NCI-H2107 (cell line): ENCODE measurements at regions not wholly inside any gene's neighbourhood (a gene's known extent, or its start where the extent isn't known, plus 50 kb on each side); places are given as distances from the start of the nearest gene placed in this dataset.
"Not testable (repeated sequence)": the region's sequence is repeated elsewhere in the genome, so short reads cannot be mapped to it uniquely, and the experiment has no call there.

ENCODE experiments used
- DNase-seq: peaks from one replicate; lab custom pipeline; 2025; lab: John Stamatoyannopoulos, UW

- DNase-seq = no peak
Measured at GRCh38 chrX:114015966-114016365, 567.9 kb upstream of the HTR2C start.

DNA sequence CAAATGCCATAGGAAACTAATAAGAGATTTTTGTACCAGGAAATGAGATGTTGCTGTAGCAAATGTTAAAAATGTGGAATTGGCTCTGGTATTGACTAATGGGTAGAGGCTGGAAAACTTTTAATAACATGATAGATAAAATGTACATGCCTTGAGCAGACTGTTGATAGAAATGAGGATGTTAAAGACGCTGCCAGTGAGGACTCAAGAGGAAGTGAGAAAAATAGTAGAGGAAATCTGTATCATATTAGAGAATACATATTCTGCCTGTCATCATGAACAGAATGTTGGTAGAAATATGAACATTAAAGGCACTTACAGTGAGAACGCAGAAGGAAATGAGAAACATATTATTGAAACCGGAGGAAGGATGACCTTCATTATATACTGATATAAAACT lies 577.2 kb upstream of the HTR2C start:
- no peak for DNase-seq

DNA sequence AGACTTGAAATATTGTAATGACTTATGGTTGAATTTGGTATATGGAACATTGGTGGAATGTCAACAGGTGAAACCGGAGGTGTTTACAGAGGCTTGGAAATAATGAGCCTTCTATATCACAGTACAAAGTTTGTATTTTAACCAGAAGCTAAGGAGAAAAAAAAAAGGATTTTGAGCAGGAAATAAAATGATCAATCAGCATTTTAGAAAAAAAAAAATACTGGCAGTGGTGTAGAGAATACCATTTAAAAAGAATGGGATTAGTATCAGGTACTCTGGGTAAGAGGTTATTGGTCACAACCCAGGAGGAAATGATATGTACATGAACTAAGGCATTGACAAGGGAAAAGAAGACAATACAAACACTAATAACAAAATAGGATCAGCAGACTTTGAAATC lies 587.1 kb upstream of the HTR2C start:
- DNase-seq = no peak

- DNase-seq = not testable (repeated sequence)
Measured at GRCh38 chrX:113991720-113992119, 592.2 kb upstream of the HTR2C start.

DNA sequence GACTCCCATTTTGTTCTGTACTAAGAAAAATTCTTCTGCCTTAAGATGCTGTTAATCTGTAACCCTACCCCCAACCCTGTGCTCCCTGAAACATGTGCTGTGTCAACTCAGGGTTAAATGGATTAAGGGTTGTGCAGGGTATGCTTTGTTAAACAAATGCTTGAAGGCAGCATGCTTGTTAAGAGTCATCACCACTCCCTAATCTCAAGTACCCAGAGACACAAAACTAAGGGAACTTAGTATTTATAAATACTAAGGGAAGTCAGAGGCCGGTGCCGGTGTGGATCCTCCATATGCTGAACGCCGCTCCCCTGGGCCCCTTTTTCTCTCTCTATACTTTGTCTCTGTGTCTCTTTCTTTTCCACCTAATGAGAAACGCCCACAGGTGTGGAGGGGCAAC lies 593.2 kb upstream of the HTR2C start:
- not testable (repeated sequence) for DNase-seq

GRCh38 chrX:113988315-113988935 lies 595.5 kb upstream of the HTR2C start:
- DNase-seq = not testable (repeated sequence)

DNA sequence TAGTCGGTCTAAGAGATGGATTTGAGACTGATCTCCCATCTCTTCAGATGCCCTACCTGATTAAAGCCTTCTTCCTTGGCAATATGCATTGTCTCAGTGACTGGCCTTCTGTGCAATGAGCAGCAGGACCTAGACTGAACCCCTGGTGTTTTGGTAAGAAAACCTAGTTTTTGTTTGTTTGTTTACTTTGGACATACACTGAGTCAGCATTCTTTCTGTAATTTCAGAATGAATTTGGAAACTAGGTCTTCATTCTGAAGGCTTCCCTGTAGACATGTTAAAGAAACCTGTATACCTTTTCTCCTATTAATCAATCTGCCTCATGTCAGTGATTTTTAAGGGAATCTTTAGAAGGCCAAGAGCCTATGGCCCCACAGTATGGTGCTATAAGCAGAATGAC lies 597.5 kb upstream of the HTR2C start:
- DNase-seq = no peak

DNA sequence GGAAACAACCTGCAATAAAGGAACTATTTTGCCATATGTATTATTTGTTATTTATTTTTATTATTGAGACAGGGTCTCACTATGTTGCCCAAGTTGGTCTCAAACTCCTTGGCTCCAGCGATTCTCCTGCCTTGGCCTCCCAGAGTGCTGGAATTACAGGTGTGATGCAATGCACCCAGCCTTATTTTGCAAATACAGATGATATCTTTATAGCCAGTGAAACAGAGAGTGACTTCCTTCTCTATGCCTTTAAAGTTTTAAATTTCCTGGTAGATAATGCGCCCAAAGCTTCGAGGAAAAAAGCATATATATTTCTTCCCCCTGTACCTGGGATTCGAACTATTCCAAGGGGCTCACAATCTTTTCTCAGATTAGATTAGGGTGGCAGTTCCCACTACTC lies 601.1 kb upstream of the HTR2C start:
- DNase-seq = no peak

- DNase-seq = no peak
Measured at GRCh38 chrX:113980953-113981352, 602.9 kb upstream of the HTR2C start.

GRCh38 chrX:113977887-113978286 lies 606.0 kb upstream of the HTR2C start:
- DNase-seq = no peak

GRCh38 chrX:113975441-113975840 lies 608.4 kb upstream of the HTR2C start:
- no peak for DNase-seq

DNA sequence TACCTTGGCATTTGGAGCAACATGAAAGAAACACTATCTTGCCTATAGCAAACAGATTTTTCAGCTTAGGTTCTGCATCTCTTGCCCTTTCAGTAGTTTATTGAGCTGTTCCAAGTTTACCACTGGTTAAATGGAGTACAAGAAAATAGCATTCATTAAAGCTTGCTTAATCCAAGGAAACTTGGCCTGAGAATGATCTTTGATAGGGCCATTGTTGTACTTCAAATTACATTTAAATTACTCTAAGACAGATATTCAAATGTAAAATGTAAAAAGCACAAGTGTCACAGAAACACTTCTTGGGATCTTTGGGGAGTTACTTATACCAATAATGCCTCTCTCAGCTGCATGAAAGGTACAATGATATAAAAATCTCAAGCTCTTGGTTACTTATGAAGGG lies 609.0 kb upstream of the HTR2C start:
- no peak for DNase-seq

DNA sequence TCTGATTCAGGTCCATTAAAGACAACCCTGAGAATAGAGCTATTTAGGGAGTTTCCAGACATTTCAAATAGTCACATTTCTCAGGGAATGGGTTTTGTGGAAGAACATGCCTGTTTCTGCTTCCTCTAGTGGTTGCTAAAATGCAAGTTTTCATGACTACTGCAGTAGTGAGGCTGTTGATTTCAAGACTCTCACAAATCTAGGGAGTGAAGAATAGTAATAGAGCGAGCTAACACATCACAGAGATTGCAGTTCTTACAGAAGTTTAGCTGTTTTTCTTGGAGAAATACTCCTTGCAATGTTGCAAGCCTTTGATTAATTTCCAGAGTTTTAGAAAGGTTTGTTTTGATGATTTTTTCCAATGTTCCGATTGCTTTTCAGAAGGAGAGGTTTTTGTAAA lies 610.2 kb upstream of the HTR2C start:
- no peak for DNase-seq

DNA sequence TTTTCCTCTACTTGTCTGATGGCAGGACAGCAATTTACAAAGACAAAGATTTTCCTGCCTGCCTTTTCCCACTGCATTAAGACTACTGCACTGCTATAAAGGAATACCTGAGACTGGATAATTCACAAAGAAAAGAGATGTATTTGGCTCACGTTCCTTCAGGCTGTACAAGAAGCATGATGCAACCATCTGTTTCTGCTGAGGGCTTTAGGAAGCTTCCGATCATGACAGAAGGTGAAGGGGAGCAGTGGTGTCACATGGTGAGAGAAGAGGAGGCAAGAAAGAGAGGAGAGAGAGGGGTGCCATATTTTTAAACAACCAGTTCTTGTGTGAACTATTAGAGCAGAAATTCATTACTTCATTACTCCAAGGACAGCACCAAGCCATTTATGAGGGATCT lies 617.1 kb upstream of the HTR2C start:
- DNase-seq = no peak

- DNase-seq = no peak
Measured at GRCh38 chrX:113962343-113962742, 621.5 kb upstream of the HTR2C start.

DNA sequence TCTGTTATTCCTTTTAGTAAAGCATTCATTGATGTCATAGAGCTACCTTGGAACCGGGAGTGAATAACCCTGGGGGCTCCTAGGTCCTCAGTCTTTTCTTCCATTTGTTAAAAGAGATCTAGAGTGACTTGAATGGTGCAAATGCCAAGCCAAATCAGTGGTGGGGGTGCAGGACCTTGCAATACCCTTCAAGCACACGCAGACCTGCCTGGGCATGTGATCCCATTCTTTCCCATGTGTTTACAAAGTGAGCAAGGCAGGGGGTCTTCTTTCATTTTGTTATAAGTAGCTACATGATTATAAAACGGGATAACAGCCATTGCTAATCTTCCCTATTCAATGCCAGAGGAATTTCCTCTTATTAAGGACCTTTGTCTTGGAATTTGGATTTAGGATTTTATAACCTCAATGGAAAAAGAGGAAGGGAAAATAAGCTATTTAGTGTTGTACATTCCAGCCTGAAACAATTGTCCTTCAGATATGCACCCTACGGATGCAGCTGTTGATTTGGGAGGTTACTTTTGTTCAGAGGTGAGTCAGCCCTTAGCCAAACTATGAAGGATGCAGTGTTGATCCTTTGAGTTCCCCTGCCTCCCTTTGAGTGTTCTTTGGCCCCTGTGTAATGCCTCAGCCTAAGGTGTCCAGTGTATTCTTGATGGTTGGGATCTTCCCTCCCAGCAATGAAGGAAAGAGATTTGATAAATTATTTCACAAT lies 623.8 kb upstream of the HTR2C start:
- no peak for DNase-seq

- DNase-seq = no peak
Measured at GRCh38 chrX:113956936-113957335, 627.0 kb upstream of the HTR2C start.

DNA sequence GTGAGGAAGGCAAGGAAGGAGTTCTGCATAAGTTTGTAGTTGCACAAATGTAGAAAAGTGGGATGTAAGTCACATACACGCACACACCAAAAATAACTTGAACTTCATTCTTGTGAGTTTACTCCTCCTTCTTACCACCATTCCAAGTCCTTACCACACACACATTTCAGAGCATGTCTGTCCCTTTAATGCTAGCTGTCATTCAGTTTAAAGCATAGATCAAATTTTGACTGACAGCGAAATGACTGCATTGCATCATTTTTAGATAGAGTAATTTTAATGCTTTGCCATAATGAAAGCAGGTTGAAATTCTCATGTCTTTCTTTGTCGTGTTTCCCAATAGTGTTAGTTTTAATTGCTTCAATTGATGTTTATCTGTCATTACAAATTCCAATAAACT lies 629.6 kb upstream of the HTR2C start:
- no peak for DNase-seq

GRCh38 chrX:113950081-113950678 lies 633.7 kb upstream of the HTR2C start:
- DNase-seq = no peak

- no peak for DNase-seq
Measured at GRCh38 chrX:113947548-113947947, 636.3 kb upstream of the HTR2C start.

DNA sequence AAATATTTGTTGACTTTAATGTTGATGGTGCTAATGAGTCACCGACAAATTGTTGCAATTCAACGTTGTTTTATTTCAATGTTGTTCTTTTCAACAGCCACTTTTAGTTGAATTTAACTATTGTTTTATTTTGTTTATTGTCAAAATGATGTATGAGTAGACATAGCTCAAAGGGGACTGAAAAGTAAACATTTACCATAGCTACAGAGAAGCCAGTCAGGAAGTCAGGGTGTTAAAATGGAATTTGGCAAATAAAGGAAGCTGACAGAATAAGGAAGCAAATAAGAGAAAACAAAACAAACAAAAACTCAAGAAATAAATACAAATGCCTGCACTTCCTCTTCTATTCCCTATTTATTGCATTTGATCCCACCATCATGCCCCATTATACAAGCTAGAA lies 648.4 kb upstream of the HTR2C start:
- no peak for DNase-seq

DNA sequence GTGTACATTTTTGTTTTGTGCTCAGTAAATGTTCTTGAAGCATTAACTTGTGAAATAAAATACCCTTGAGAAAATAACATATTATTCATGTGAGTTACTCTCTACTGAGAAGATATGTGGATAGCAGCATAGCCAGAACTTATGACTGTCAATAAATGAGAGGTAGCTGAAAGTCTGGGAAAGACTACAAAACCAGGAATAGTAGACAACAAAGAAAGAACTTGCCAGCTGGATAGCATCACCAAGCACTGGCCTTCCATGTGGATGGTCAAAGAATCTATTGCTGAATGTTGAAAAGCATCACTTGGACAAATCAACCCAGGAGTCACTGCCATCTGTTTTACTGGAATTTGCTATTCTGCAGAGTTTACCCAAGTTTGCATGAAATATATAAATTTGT lies 650.0 kb upstream of the HTR2C start:
- DNase-seq = no peak

- DNase-seq = peak; percentile 11
Measured at GRCh38 chrX:113929004-113929403, 654.9 kb upstream of the HTR2C start.

DNA sequence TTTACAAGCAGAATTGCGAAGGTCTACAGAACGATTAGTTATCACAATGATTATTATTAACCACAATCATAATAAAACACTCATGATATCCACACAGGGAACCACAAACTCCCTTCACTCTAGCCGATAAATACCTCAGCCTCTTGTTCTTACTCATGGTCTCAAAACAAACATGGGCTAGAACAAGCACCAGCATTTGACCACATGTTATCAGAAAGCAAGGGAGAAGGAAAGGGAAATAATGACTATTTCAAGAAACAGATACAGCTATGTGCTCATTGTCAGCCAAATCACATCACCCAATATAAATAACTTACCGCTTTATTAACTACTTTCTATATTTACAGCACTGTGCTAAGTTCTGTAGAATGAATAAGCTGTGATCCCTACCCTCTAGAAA lies 663.2 kb upstream of the HTR2C start:
- no peak for DNase-seq
